ENCODE measurements at regions not wholly inside any gene's neighbourhood (a gene's known extent, or its start where the extent isn't known, plus 50 kb on each side); places are given as distances from the start of the nearest gene placed in this dataset.
"Not testable (repeated sequence)": the region's sequence is repeated elsewhere in the genome, so short reads cannot be mapped to it uniquely, and the experiment has no call there.

- H3K4me1 Mint-ChIP-seq = no peaks in the 10 kb centered on the region
- H3K27ac Mint-ChIP-seq = no peak overlapping the region
Measured at GRCh38 chr4:137905930-137906329, 336.2 kb downstream of the SLC7A11 start.

GRCh38 chr4:137901114-137901513, 341.0 kb downstream of the SLC7A11 start:
- Mint-ChIP-seq H3K4me1 (no peaks in the 10 kb centered on the region), H3K4me3 (no peak overlapping the region), H3K36me3 (no peaks in the 10 kb centered on the region), H3K27ac (no peak overlapping the region), H3K27me3 (no peaks in the 10 kb centered on the region), H3K9me3 (no peaks in the 10 kb centered on the region)

More at GRCh38 chr4:137905930-137906329, 336.2 kb downstream of the SLC7A11 start:
- Mint-ChIP-seq H3K36me3 (no peaks in the 10 kb centered on the region), H3K4me3 (no peak overlapping the region), H3K27me3 (no peaks in the 10 kb centered on the region), H3K9me3 (no peaks in the 10 kb centered on the region)

GRCh38 chr4:137896221-137896737, 345.9 kb downstream of the SLC7A11 start:
- Mint-ChIP-seq H3K36me3 (no peaks in the 10 kb centered on the region), H3K9me3 (no peaks in the 10 kb centered on the region), H3K27ac (no peak overlapping the region), H3K27me3 (no peaks in the 10 kb centered on the region), H3K4me1 (no peaks in the 10 kb centered on the region), H3K4me3 (no peak overlapping the region)

- H3K36me3 Mint-ChIP-seq, H3K27me3 Mint-ChIP-seq, H3K4me1 Mint-ChIP-seq, H3K4me3 Mint-ChIP-seq, H3K9me3 Mint-ChIP-seq, H3K27ac Mint-ChIP-seq: not testable (repeated sequence)
Measured at GRCh38 chr4:137895515-137895914, 346.6 kb downstream of the SLC7A11 start.

- Mint-ChIP-seq H3K9me3 (peaks cover 4% of the 10 kb centered on the region), H3K4me1 (no peaks in the 10 kb centered on the region), H3K27me3 (no peaks in the 10 kb centered on the region), H3K4me3 (no peak overlapping the region), H3K36me3 (no peaks in the 10 kb centered on the region), H3K27ac (no peak overlapping the region)
Measured at GRCh38 chr4:137892134-137892533, 350.0 kb downstream of the SLC7A11 start.

- Mint-ChIP-seq H3K4me3 (no peak overlapping the region), H3K4me1 (no peaks in the 10 kb centered on the region), H3K27me3 (no peaks in the 10 kb centered on the region), H3K9me3 (peaks cover 10% of the 10 kb centered on the region), H3K27ac (no peak overlapping the region), H3K36me3 (no peaks in the 10 kb centered on the region)
Measured at GRCh38 chr4:137890812-137891211, 351.3 kb downstream of the SLC7A11 start.

- Mint-ChIP-seq H3K27ac (no peak overlapping the region), H3K4me3 (no peak overlapping the region), H3K4me1 (no peaks in the 10 kb centered on the region), H3K27me3 (no peaks in the 10 kb centered on the region), H3K9me3 (peaks cover 14% of the 10 kb centered on the region), H3K36me3 (no peaks in the 10 kb centered on the region)
Measured at GRCh38 chr4:137881641-137882040, 349.3 kb upstream of the PCDH18 start.

- H3K4me1 Mint-ChIP-seq, H3K27me3 Mint-ChIP-seq, H3K4me3 Mint-ChIP-seq, H3K27ac Mint-ChIP-seq, H3K9me3 Mint-ChIP-seq, H3K36me3 Mint-ChIP-seq: not testable (repeated sequence)
Measured at GRCh38 chr4:137868067-137868466, 335.8 kb upstream of the PCDH18 start.

- Mint-ChIP-seq H3K9me3 (no peaks in the 10 kb centered on the region), H3K27ac (no peak overlapping the region), H3K27me3 (no peaks in the 10 kb centered on the region), H3K4me1 (no peaks in the 10 kb centered on the region), H3K36me3 (no peaks in the 10 kb centered on the region), H3K4me3 (no peak overlapping the region)
Measured at GRCh38 chr4:137866671-137867070, 334.4 kb upstream of the PCDH18 start.

GRCh38 chr4:137861682-137862081, 329.4 kb upstream of the PCDH18 start:
- Mint-ChIP-seq H3K36me3 (no peaks in the 10 kb centered on the region), H3K4me3 (no peak overlapping the region), H3K9me3 (no peaks in the 10 kb centered on the region), H3K4me1 (no peaks in the 10 kb centered on the region), H3K27me3 (no peaks in the 10 kb centered on the region), H3K27ac (no peak overlapping the region)

- Mint-ChIP-seq H3K4me3 (no peak overlapping the region), H3K27ac (no peak overlapping the region), H3K27me3 (no peaks in the 10 kb centered on the region), H3K9me3 (peaks cover 4% of the 10 kb centered on the region), H3K36me3 (no peaks in the 10 kb centered on the region), H3K4me1 (no peaks in the 10 kb centered on the region)
Measured at GRCh38 chr4:137853424-137853823, 321.1 kb upstream of the PCDH18 start.

- peaks cover 4% of the 10 kb centered on the region for H3K9me3 Mint-ChIP-seq
- H3K27ac Mint-ChIP-seq = no peak overlapping the region
- H3K4me1 Mint-ChIP-seq = no peaks in the 10 kb centered on the region
- H3K27me3 Mint-ChIP-seq = no peaks in the 10 kb centered on the region
- no peaks in the 10 kb centered on the region for H3K36me3 Mint-ChIP-seq
- no peak overlapping the region for H3K4me3 Mint-ChIP-seq
Measured at GRCh38 chr4:137852326-137852725, 320.0 kb upstream of the PCDH18 start.

- H3K27ac Mint-ChIP-seq = no peak overlapping the region
- H3K4me1 Mint-ChIP-seq = no peaks in the 10 kb centered on the region
- no peaks in the 10 kb centered on the region for H3K36me3 Mint-ChIP-seq
- H3K4me3 Mint-ChIP-seq = no peak overlapping the region
- H3K9me3 Mint-ChIP-seq = peaks cover 4% of the 10 kb centered on the region
- H3K27me3 Mint-ChIP-seq = no peaks in the 10 kb centered on the region
Measured at GRCh38 chr4:137851435-137851834, 319.1 kb upstream of the PCDH18 start.

GRCh38 chr4:137827945-137828344, 295.7 kb upstream of the PCDH18 start:
- H3K27me3 Mint-ChIP-seq, H3K4me3 Mint-ChIP-seq, H3K4me1 Mint-ChIP-seq, H3K36me3 Mint-ChIP-seq, H3K27ac Mint-ChIP-seq: not testable (repeated sequence)
- peaks cover 23% of the 10 kb centered on the region for H3K9me3 Mint-ChIP-seq

GRCh38 chr4:137825505-137825904, 293.2 kb upstream of the PCDH18 start:
- H3K4me1 Mint-ChIP-seq = no peaks in the 10 kb centered on the region
- H3K9me3 Mint-ChIP-seq = peaks cover 13% of the 10 kb centered on the region
- no peak overlapping the region for H3K4me3 Mint-ChIP-seq
- no peak overlapping the region for H3K27ac Mint-ChIP-seq
- H3K36me3 Mint-ChIP-seq = no peaks in the 10 kb centered on the region
- no peaks in the 10 kb centered on the region for H3K27me3 Mint-ChIP-seq

- no peak overlapping the region for H3K27ac Mint-ChIP-seq
- H3K9me3 Mint-ChIP-seq = peaks cover 13% of the 10 kb centered on the region
- no peaks in the 10 kb centered on the region for H3K27me3 Mint-ChIP-seq
- no peak overlapping the region for H3K4me3 Mint-ChIP-seq
- no peaks in the 10 kb centered on the region for H3K4me1 Mint-ChIP-seq
- no peaks in the 10 kb centered on the region for H3K36me3 Mint-ChIP-seq
Measured at GRCh38 chr4:137823007-137823406, 290.7 kb upstream of the PCDH18 start.

- no peaks in the 10 kb centered on the region for H3K27me3 Mint-ChIP-seq
- H3K4me3 Mint-ChIP-seq = no peak overlapping the region
- peaks cover 8% of the 10 kb centered on the region for H3K9me3 Mint-ChIP-seq
- no peak overlapping the region for H3K27ac Mint-ChIP-seq
- H3K4me1 Mint-ChIP-seq = no peaks in the 10 kb centered on the region
- H3K36me3 Mint-ChIP-seq = no peaks in the 10 kb centered on the region
Measured at GRCh38 chr4:137819964-137820383, 287.7 kb upstream of the PCDH18 start.

Measured in activated naive CD4-positive, alpha-beta T cell treated with anti-CD3 and anti-CD28 coated beads, Interleukin-2, amount 50 U/mL, for 24 hours (primary cell).